Coronary artery (tissue), 2 donors: ENCODE measurements at regions not wholly inside any gene's neighbourhood (a gene's known extent, or its start where the extent isn't known, plus 50 kb on each side); places are given as distances from the start of the nearest gene placed in this dataset.

Source experiments
- DNase-seq: peaks from one replicate; pipeline ENCODE4 v3.0.0-alpha.2; 2017; ENCODE audit warnings: low spot score
- H3K27ac ChIP-seq, 2 donors: fragments of 200-600 bp; sonication (generic); one replicate each; pipeline ENCODE4 v1.5.1; 2016 to 2019
- H3K4me3 ChIP-seq: fragments of 200-600 bp; sonication (generic); 2 replicates; pipeline ENCODE4 v1.5.1; 2016; ENCODE audit warnings: mild to moderate bottlenecking, moderate library complexity
- CTCF ChIP-seq: fragments of 200-600 bp; sonication (generic); IDR thresholded peaks from one replicate; pipeline ENCODE4 v1.5.1; 2019; ENCODE audit warnings: antibody characterized with exemption

GRCh38 chr13:103878891-103879605, 812.8 kb upstream of the SLC10A2 start:
- no peak overlapping the region for H3K27ac ChIP-seq
- no peak for TF ChIP-seq CTCF
- no peak for DNase-seq
- H3K4me3 ChIP-seq = no peak overlapping the region

GRCh38 chr13:103876571-103876970, 810.4 kb upstream of the SLC10A2 start:
- TF ChIP-seq CTCF = no peak
- no peak for DNase-seq
- H3K4me3 ChIP-seq = no peak overlapping the region

GRCh38 chr13:103873725-103874124, 807.5 kb upstream of the SLC10A2 start:
- Histone ChIP-seq H3K4me3 (no peak overlapping the region), H3K27ac (no peak overlapping the region)
- TF ChIP-seq CTCF = no peak
- no peak for DNase-seq

More at GRCh38 chr13:103876571-103876970, 810.4 kb upstream of the SLC10A2 start:
- no peak overlapping the region for H3K27ac ChIP-seq

GRCh38 chr13:103866048-103866447, 799.8 kb upstream of the SLC10A2 start:
- no peak for DNase-seq
- H3K4me3 ChIP-seq = no peak overlapping the region
- TF ChIP-seq CTCF = no peak

GRCh38 chr13:103862525-103862924, 796.3 kb upstream of the SLC10A2 start:
- Histone ChIP-seq H3K4me3 (no peak overlapping the region), H3K27ac (no peak overlapping the region)
- no peak for DNase-seq
- TF ChIP-seq CTCF = no peak

More at GRCh38 chr13:103866048-103866447, 799.8 kb upstream of the SLC10A2 start:
- H3K27ac ChIP-seq = no peak overlapping the region

- DNase-seq = no peak
- TF ChIP-seq CTCF = no peak
- Histone ChIP-seq H3K4me3 (no peak overlapping the region), H3K27ac (no peak overlapping the region)
Observed at GRCh38 chr13:103859952-103860351, 793.7 kb upstream of the SLC10A2 start.

- no peak for TF ChIP-seq CTCF
- H3K4me3 ChIP-seq = no peak overlapping the region
- no peak for DNase-seq
- H3K27ac ChIP-seq = no peak overlapping the region
Observed at GRCh38 chr13:103852036-103852435, 785.8 kb upstream of the SLC10A2 start.
